Endothelial cell of umbilical vein (primary cell): ENCODE measurements at regions not wholly inside any gene's neighbourhood (a gene's known extent, or its start where the extent isn't known, plus 50 kb on each side); places are given as distances from the start of the nearest gene placed in this dataset.

ENCODE experiments used
- BruUV-seq: library from RNA; stranded (reverse); fragments of 400-500 nt; replicated peaks from 2 replicates; lab custom pipeline; 2021; lab: Mats Ljungman, UMichigan
- CTCF ChIA-PET: fragments of 300-600, 350-600 bp; sonication (Branson Sonifier 250); formaldehyde crosslinking; loops from one replicate; lab custom pipeline; 2021; ENCODE audit warnings: antibody characterized with exemption, inconsistent platforms; lab: Charles Lee
- POLR2A ChIA-PET: fragments of 300-600, 350-600 bp; sonication (Branson Sonifier 250); formaldehyde crosslinking; loops from one replicate; lab custom pipeline; 2021; ENCODE audit warnings: antibody characterized with exemption, inconsistent platforms; lab: Charles Lee
- DNase-seq: peaks from one replicate; pipeline ENCODE4 v3.0.0-alpha.2; 2011; ENCODE audit warnings: low read depth, low spot score
- FAIRE-seq: peaks from 2 replicates; lab custom pipeline; 2011; peaks lifted over from hg19 to GRCh38; lab: Jason Lieb, UNC
- H2AFZ ChIP-seq: 2 replicates; pipeline ENCODE4 v1.6.0; 2012; ENCODE audit warnings: low read depth, low read length, control low read depth, inconsistent platforms
- H3K27ac ChIP-seq: 2 replicates; pipeline ENCODE4 v1.5.1; 2011; ENCODE audit warnings: low read depth, mild to moderate bottlenecking, control low read depth, low read length, moderate library complexity; ENCODE audit not compliant: insufficient read depth
- H3K27me3 ChIP-seq, 2 experiments: 2 replicates each; pipeline versions ENCODE4 v1.6.0 to v1.6.1; 2011; ENCODE audit warnings: low read length in 2 of 2, mixed read lengths in 1 of 2; ENCODE audit not compliant: control insufficient read depth in 2 of 2, insufficient read depth in 2 of 2
- H3K36me3 ChIP-seq, 2 experiments: 2 replicates in 1 of 2; 3 replicates in 1 of 2; pipeline ENCODE4 v1.5.1; 2011; ENCODE audit warnings: low read length in 2 of 2, mild to moderate bottlenecking in 1 of 2, moderate library complexity in 1 of 2; ENCODE audit not compliant: control insufficient read depth in 2 of 2, insufficient read depth in 2 of 2; ENCODE audit errors: extremely low read depth in 1 of 2
- H3K4me1 ChIP-seq: 3 replicates; pipeline ENCODE4 v1.5.1; 2011; ENCODE audit warnings: mild to moderate bottlenecking, low read length; ENCODE audit not compliant: control insufficient read depth, insufficient read depth; ENCODE audit errors: extremely low read depth
- H3K4me2 ChIP-seq: 2 replicates; pipeline ENCODE4 v1.6.1; 2011; ENCODE audit warnings: low read length, control low read depth, mixed read lengths; ENCODE audit not compliant: insufficient read depth
- H3K4me3 ChIP-seq, 3 experiments: fragments of 200-600 bp in 1 of 3; sonication (generic), shearing (Covaris generic) in 1 of 3; replicated peaks in 1 of 3; 2 replicates each; pipeline ENCODE4 v1.5.1; 2011 to 2016; ENCODE audit warnings: control low read depth in 3 of 3, low read length in 3 of 3, mild to moderate bottlenecking in 2 of 3, inconsistent platforms in 1 of 3, low read depth in 1 of 3, moderate library complexity in 1 of 3; ENCODE audit not compliant: insufficient read depth in 1 of 3
- H3K79me2 ChIP-seq: 2 replicates; pipeline ENCODE4 v1.6.0; 2012; ENCODE audit warnings: low read length, inconsistent platforms; ENCODE audit not compliant: control insufficient read depth, insufficient read depth
- H3K9ac ChIP-seq: replicated peaks from 2 replicates; pipeline ENCODE3; 2011; ENCODE audit warnings: low read length, control low read depth; ENCODE audit not compliant: insufficient read depth; ENCODE audit errors: extremely low read depth
- H3K9me1 ChIP-seq: replicated peaks from 3 replicates; pipeline ENCODE4 v1.6.0; 2011; ENCODE audit warnings: mild to moderate bottlenecking, low read length; ENCODE audit not compliant: control insufficient read depth, insufficient read depth; ENCODE audit errors: extremely low read depth
- H3K9me3 ChIP-seq: replicated peaks from 2 replicates; pipeline ENCODE4 v1.5.1; 2012; ENCODE audit warnings: low read length, inconsistent platforms; ENCODE audit not compliant: control insufficient read depth, insufficient read depth
- H4K20me1 ChIP-seq: replicated peaks from 2 replicates; pipeline ENCODE3; 2011; ENCODE audit warnings: mild to moderate bottlenecking, low read length; ENCODE audit not compliant: control insufficient read depth, insufficient read depth; ENCODE audit errors: extremely low read depth
- EZH2 ChIP-seq: IDR thresholded peaks from 2 replicates; pipeline ENCODE4 v1.6.1; 2012; ENCODE audit warnings: borderline replicate concordance, low read depth, mild to moderate bottlenecking, moderate library complexity, low read length, inconsistent platforms; ENCODE audit not compliant: severe bottlenecking
- FOS ChIP-seq: IDR thresholded peaks from 2 replicates; pipeline ENCODE4 v1.6.1; 2011; ENCODE audit warnings: mild to moderate bottlenecking, low read length, moderate library complexity, borderline replicate concordance; ENCODE audit not compliant: insufficient read depth
- GATA2 ChIP-seq: IDR thresholded peaks from 2 replicates; pipeline ENCODE4 v1.7.0; 2011; ENCODE audit warnings: low read depth, mild to moderate bottlenecking, moderate library complexity, mixed read lengths, low read length; ENCODE audit not compliant: insufficient read length, insufficient read depth
- JUN ChIP-seq: IDR thresholded peaks from 2 replicates; pipeline ENCODE4 v1.6.1; 2011; ENCODE audit warnings: borderline replicate concordance, low read depth; ENCODE audit not compliant: insufficient read length, insufficient read depth
- MAX ChIP-seq: IDR thresholded peaks from 2 replicates; pipeline ENCODE4 v1.6.1; 2011; ENCODE audit not compliant: insufficient read depth, insufficient read length
- MYC ChIP-seq: IDR thresholded peaks from one replicate; pipeline ENCODE4 v1.6.1; 2011; ENCODE audit warnings: mild to moderate bottlenecking, low read depth, low read length
- POLR2A ChIP-seq: IDR thresholded peaks from 2 replicates; pipeline ENCODE4 v1.6.1; 2012; ENCODE audit warnings: low read depth, mild to moderate bottlenecking, control low read depth, low read length
- POLR2AphosphoS5 ChIP-seq: IDR thresholded peaks from 2 replicates; pipeline ENCODE4 v1.6.1; 2012; ENCODE audit warnings: low read depth, mild to moderate bottlenecking, control low read depth, low read length, moderate library complexity; ENCODE audit not compliant: insufficient read depth
- dilution Hi-C: fragments of 300-500 bp; cut with MboI; formaldehyde crosslinking; loops from one replicate; pipeline ENCODE4 v1.15.0; 2019; ENCODE audit warnings: low sequenced_read_pairs; ENCODE audit not compliant: extremely low pct_ligation_motif_present
- intact Hi-C: fragments of 100-400 bp; cut with micrococcal nuclease; formaldehyde crosslinking; loops from one replicate; pipeline ENCODE4 v1.10.0; 2022
- TF ChIP-seq, protein P1 (sequence below), 2 donors: IDR thresholded peaks; 1 replicate in 1 of 2; 2 replicates in 1 of 2; pipeline ENCODE4 v1.5.1; 2011; ENCODE audit warnings: low read length in 2 of 2, mild to moderate bottlenecking in 2 of 2, moderate library complexity in 2 of 2, control low read depth in 1 of 2, inconsistent platforms in 1 of 2, low read depth in 1 of 2; ENCODE audit not compliant: insufficient read depth in 1 of 2; ENCODE audit errors: extremely low read depth in 1 of 2

GRCh38 chr6:101257163-101257562 is 136.3 kb upstream of the GRIK2 start:
- CTCF ChIA-PET: no interaction called here
- no TSS peak for BruUV-seq
- Histone ChIP-seq H3K36me3 (no peaks in the 10 kb centered on the region), H3K4me3 (no peak overlapping the region), H3K4me2 (no peak overlapping the region), H3K9me3 (no peaks in the 10 kb centered on the region), H4K20me1 (no peaks in the 10 kb centered on the region), H3K9ac (no peak overlapping the region), H3K4me1 (no peaks in the 10 kb centered on the region), H2AFZ (no peak overlapping the region), H3K79me2 (no peaks in the 10 kb centered on the region), H3K9me1 (no peaks in the 10 kb centered on the region), H3K27me3 (no peaks in the 10 kb centered on the region), H3K27ac (no peak overlapping the region)
- intact Hi-C loops: no loop called here
- TF ChIP-seq MAX: no peak
- no peak for TF ChIP-seq FOS
- TF ChIP-seq EZH2: no peak
- no peak for TF ChIP-seq JUN
- TF ChIP-seq POLR2A: no peak
- TF ChIP-seq POLR2AphosphoS5: no peak
- TF ChIP-seq GATA2: no peak
- TF ChIP-seq, protein P1, sequence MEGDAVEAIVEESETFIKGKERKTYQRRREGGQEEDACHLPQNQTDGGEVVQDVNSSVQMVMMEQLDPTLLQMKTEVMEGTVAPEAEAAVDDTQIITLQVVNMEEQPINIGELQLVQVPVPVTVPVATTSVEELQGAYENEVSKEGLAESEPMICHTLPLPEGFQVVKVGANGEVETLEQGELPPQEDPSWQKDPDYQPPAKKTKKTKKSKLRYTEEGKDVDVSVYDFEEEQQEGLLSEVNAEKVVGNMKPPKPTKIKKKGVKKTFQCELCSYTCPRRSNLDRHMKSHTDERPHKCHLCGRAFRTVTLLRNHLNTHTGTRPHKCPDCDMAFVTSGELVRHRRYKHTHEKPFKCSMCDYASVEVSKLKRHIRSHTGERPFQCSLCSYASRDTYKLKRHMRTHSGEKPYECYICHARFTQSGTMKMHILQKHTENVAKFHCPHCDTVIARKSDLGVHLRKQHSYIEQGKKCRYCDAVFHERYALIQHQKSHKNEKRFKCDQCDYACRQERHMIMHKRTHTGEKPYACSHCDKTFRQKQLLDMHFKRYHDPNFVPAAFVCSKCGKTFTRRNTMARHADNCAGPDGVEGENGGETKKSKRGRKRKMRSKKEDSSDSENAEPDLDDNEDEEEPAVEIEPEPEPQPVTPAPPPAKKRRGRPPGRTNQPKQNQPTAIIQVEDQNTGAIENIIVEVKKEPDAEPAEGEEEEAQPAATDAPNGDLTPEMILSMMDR (IDR thresholded peaks at IDR 0.05; ENCODE audit: extremely low read depth in 1 of 2, insufficient read depth in 1 of 2, low read depth in 1 of 2, low read length in 2 of 2): no peak
- TF ChIP-seq MYC: no peak
- DNase-seq (no peak), FAIRE-seq (no peak)
- POLR2A ChIA-PET: no interaction called here
- dilution Hi-C loops: no loop called here
